Right kidney (tissue), 1 donor: ENCODE measurements at regions not wholly inside any gene's neighbourhood (a gene's known extent, or its start where the extent isn't known, plus 50 kb on each side); places are given as distances from the start of the nearest gene placed in this dataset.

Source experiments
- DNase-seq: peaks from one replicate; pipeline ENCODE4 v3.0.0-alpha.2; 2016

- no peak for DNase-seq
Observed at GRCh38 chr1:30609336-30609998, 113.9 kb downstream of the MATN1 start.

DNA sequence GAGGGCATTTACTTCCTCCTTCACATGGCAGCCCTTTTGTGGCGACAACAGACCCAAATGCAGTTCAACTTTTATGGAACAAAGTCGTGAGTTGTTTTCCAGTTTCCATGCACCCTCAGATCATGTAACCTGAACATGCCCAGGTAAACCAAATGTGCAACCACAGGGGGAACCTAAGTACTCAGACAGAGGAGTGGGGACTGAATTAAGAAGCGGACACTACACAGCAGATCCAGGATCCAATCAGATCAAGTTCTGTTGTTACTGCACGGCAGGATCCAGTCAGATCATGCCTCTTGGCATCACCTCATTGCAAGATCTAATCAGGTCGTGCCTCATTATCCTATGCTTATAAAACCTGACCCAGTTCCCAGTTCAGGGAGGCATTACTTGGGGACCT lies 115.7 kb downstream of the MATN1 start:
- DNase-seq = no peak

- no peak for DNase-seq
Observed at GRCh38 chr1:30606166-30606565, 117.2 kb downstream of the MATN1 start.

- no peak for DNase-seq
Observed at GRCh38 chr1:30605441-30605920, 117.9 kb downstream of the MATN1 start.

DNA sequence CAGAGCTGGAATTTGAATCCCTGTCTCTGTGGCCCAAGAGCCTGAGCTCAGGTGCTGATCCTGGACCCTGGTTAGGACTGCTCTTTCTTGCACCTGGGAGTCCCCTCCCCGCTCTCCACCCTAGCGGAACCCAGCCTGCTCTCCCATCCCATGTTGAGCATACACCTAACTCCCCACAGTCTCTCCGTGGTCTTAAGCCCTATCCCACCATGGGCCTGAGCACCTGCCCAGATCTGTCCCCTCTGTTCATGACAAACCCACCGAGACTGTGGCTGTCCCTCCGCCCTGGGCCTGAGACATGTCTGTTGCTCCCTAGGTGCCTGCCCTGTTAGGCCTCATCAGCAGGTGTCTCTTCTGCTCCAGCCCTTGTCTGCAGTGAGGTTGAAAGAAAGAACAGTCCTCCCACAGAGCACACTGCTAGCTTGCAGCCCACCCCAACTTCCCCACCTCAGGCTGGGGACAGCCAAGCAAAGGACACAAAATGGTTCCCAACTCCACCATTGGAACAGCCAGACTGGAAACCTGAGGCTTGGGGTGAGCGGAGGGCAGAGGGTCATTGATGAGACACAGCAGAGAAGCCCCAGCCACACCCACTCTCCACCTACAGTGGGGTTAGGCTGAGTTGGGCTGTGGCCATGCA lies 118.5 kb downstream of the MATN1 start:
- no peak for DNase-seq

GRCh38 chr1:30603081-30603858 lies 120.1 kb downstream of the MATN1 start:
- no peak for DNase-seq

GRCh38 chr1:30601316-30602085 lies 121.9 kb downstream of the MATN1 start:
- DNase-seq = no peak

DNA sequence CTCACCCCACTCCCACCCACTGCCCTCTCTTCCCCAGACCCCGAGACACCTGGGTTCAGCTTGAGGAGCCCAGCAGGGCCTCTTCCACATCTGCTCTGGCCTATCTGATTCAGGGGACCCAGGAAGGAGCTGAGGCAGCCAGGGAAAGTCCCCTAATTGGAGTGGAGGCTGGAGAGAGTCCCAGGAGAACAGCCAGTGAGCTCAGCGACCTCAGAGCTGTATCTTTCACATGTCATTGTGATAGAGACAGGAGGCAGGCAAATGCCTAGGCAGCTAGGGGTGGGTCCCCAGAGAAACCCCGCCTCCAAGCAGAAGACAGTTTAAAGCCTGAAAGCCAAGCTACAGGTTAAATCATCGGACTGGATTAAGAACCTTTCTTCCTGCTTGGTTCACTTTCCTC lies 122.7 kb downstream of the MATN1 start:
- no peak for DNase-seq

GRCh38 chr1:30600258-30600657 lies 123.1 kb downstream of the MATN1 start:
- DNase-seq = no peak

- DNase-seq = no peak
Observed at GRCh38 chr1:30599721-30600120, 123.7 kb downstream of the MATN1 start.

- DNase-seq = no peak
Observed at GRCh38 chr1:30598571-30599114, 124.7 kb downstream of the MATN1 start.

DNA sequence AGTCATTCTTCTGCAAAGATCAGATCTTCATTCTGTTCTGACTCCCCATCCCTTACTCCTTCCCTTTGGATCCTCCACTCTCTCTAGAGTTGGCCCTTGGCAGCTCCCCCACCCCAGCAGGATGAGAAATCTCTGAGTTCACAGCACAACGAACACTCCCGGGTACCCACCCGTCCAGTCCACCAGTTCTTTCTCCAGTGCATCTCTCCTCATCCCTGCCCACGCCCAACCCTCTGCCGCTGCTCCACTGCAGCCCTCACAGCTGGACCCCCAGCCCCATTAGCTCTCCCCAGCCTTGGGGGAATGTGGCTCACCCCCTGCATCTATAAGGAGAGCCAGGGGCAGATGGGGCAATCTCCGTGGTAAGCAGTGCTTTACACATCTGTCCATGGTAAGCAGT lies 125.7 kb downstream of the MATN1 start:
- no peak for DNase-seq

DNA sequence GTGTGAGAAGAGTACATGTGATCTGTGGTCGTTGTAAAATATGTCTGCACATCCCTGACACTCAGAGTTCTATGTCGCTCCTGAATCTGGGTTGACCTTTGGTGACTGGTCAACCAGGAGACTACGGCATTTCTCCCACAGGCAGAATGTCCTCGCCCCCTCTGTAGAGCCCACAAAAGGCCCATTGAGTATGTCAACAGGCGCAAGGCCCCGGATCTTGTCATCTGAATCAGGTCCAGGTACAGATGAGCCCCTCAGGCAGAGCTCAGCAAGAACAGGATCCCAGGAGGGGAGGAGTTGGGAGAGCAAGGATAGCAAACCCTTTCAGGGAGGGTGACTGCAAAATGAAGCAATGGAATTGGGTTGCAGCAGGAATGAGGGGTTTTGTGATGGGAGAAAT lies 126.5 kb downstream of the MATN1 start:
- no peak for DNase-seq

DNA sequence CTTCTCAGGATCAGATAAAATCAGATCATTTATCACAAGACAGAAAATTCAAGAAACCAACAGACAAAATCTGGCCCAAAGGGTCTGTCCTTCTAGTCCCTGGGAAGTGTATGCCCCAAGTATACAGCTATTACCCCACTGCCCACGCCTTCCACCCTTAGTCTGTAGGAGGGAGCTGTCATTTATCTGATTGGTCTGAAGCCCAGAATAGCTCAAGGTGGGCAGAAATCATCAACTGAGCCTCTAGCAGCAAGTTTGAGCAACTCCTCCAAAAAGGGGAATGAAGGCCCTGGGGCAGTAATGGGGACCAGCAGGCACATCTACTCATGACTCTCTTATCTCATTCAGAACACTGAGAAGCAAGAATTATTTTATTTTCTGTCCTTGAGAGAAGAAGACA lies 126.9 kb downstream of the MATN1 start:
- DNase-seq = no peak

DNA sequence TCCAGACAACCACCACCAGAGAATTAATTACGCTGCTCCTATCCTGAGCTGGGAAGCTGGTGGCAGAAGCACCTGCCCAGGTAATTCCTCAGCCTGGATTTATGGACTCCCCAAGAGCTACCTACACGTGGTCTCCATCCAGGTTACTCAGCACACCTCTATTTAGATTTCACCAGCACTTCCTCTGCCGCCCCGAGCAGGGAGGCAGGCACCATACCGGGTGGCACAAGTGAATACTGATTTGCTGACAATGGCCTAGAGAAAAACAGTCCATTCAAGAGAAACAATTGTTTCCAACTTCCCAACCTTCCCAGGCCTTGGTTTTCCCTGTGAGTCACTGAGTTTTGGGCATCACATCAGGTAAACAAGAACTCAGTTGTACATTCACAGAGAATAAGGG lies 134.3 kb downstream of the MATN1 start:
- DNase-seq = no peak

DNA sequence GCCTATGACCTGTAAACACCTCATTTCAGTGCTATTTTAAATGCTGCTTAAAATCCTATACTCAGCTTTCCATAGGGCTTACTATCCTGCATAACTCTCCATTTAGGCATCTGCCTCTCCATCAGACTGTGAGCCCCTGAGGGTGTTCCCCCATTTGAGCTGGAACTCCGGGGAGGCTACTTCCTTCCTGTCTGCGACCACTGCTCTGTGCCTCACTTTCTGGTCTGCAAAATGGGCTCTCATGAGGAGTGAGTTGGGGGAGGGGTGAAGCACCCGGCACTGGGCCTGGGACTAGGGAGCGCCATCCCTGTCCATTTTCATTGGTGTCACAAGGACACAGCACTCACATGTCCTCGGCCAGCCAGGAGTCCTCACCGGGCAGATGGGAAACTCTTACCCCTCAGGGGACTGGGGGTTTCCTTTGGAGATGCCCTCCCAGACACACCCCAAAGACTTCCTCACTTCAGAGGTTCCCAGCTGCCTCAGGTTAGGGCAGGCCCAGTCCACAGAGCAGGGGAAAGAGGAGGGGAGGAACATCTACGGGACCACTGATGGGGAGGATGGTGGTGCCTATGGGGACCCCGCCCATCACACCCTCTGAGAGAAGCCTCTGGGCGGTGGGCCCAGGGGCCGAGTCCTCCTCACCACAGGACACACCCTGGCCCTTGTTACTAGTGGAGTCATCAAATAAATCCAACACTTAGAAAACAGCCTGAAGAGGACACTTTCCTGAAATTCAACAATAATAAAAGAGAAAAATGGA lies 134.9 kb downstream of the MATN1 start:
- DNase-seq = no peak

DNA sequence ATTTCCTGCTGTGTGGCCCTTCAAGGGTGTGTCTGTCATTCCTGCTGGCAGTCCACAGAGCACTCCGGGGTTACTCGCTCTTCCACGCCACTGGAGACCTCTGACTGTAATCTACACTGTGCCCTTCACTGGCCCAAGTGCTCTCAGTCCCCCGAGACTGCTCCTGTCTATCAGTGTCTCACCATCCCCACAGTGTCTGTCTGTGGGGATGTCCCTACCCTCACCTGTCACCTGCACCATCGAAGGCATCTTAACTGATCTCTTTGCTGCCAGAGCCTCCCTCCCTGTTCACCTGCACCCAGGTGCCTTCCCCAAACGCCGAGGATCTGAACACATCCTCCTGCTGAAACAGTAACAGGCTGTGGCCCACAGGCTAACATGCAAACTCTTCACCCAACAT lies 136.7 kb downstream of the MATN1 start:
- DNase-seq = no peak

DNA sequence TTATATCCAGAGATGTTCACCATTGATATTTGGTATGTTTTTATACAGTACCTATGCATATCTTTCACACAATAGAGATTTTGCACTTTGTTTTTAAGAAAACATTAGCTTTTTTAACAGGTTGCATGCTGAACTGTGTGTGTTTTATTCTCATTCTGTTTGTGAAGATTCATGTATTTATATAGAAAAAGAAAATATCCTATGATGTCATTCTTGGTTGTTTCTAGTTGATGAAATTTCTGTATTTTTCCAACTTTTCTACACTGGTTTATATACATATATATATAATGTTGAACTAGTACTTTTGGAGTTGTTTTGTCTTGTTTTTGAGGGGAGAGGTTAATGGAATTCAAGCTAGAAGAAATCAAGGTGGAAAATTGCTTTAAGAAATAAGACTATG lies 143.8 kb downstream of the MATN1 start:
- DNase-seq = no peak

DNA sequence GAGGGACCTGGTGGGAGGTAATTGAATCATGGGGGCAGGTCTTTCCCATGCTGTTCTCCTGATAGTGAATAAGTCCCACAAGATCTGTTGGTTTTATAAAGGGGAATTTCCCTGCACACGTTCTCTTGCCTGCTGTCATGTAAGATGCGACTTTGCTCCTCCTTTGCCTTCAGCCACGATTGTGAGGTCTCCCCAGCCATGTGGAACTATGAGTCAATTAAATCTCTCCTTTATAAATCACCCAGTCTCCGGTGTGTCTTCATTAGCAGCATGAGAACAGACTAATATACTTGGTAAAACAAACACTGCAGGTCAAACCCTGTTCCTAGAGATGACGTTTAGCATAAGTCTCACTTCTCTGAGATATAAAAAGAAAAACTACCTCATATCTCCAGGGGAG lies 148.3 kb downstream of the MATN1 start:
- no peak for DNase-seq

DNA sequence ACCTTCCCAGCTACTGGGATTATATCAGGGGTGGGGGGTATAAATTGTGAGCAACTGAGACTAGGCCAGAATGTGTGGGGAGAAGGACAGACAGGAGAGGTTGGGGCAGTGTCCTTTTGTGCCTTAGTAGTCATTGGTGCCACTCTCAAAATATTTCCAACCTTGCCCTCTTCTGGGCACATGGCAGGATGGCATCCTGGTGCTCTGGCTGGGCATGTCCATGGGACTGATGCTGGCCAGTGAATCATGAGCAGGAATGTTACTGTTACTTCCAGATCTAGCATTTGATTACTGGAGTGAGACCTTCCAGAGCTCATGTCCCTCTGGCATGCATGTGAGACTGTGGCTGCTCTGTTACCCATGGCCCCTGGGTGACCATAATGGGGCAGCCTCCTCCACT lies 151.2 kb downstream of the MATN1 start:
- no peak for DNase-seq

DNA sequence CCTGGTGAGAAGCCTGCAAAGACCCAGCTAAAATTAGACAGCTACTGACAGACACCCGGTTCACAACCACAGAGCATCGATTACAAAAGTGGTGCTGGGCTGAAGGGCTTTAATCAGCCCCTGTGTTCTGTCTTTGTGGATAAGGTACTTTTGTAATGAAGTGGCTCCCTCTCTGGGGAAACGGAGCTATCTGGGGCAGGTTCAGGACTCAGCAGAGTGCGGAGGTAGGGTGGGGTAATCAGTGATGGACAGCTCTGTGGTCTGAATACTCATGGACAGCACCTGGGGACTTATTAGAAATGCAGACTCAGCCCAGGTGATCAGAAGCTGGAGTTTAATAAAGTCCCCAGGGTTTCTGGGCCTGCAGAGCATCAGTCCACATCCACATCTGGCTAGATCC lies 152.0 kb downstream of the MATN1 start:
- DNase-seq = no peak

DNA sequence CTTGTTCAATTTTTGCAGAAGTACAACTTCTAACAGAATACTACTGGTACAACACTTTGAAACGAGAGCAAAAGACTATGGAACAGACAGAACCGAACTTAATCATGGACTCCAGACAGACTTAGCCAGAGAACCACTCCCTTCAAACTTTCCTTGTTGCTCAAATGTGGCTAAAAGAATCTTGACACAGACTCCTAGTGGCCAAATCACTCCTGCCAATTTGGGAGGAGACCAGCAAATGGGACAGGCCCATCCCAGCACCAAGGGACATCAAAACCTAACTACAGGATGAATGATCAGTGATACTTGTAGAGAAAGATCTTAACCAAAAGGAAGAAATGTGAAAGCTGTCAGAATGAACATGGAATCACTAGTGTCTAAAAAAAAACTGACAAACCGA lies 154.0 kb downstream of the MATN1 start:
- DNase-seq = no peak
